M059J (cell line): ENCODE measurements at regions not wholly inside any gene's neighbourhood (a gene's known extent, or its start where the extent isn't known, plus 50 kb on each side); places are given as distances from the start of the nearest gene placed in this dataset.

Experiments
- DNase-seq: peaks from one replicate; pipeline ENCODE4 v3.0.0-alpha.2; 2012; ENCODE audit warnings: low read depth

GRCh38 chr9:14031810-14032209 lies 282.1 kb downstream of the NFIB start:
- DNase-seq: no peak

- DNase-seq: no peak
These were observed 282.9 kb downstream of the NFIB start for GRCh38 chr9:14031060-14031414.

- peak; percentile 57 for DNase-seq
These were observed 283.4 kb downstream of the NFIB start for GRCh38 chr9:14030375-14031059.

GRCh38 chr9:14029806-14030374 lies 284.1 kb downstream of the NFIB start:
- no peak for DNase-seq

- DNase-seq: peak; percentile 5
These were observed 286.7 kb downstream of the NFIB start for GRCh38 chr9:14027116-14027800.

- no peak for DNase-seq
These were observed 288.2 kb downstream of the NFIB start for GRCh38 chr9:14025741-14026140.

- DNase-seq: no peak
These were observed 290.7 kb downstream of the NFIB start for GRCh38 chr9:14023285-14023684.

GRCh38 chr9:14021871-14022525 lies 291.9 kb downstream of the NFIB start:
- DNase-seq: peak; percentile 22

GRCh38 chr9:14018081-14018480 lies 295.9 kb downstream of the NFIB start:
- peak; percentile 42 for DNase-seq

- no peak for DNase-seq
These were observed 299.2 kb downstream of the NFIB start for GRCh38 chr9:14014744-14015143.

GRCh38 chr9:14014218-14014617 lies 299.7 kb downstream of the NFIB start:
- no peak for DNase-seq

- DNase-seq: no peak
These were observed 302.0 kb downstream of the NFIB start for GRCh38 chr9:14011799-14012560.

GRCh38 chr9:14007190-14007769 lies 306.7 kb downstream of the NFIB start:
- no peak for DNase-seq

GRCh38 chr9:14006386-14007187 lies 307.4 kb downstream of the NFIB start:
- peak; percentile 10 for DNase-seq

GRCh38 chr9:14004110-14004509 lies 309.8 kb downstream of the NFIB start:
- DNase-seq: no peak

- no peak for DNase-seq
These were observed 319.7 kb downstream of the NFIB start for GRCh38 chr9:13994240-13994639.

- DNase-seq: no peak
These were observed 320.2 kb downstream of the NFIB start for GRCh38 chr9:13993632-13994185.

- no peak for DNase-seq
These were observed 321.5 kb downstream of the NFIB start for GRCh38 chr9:13992138-13993088.

- DNase-seq: no peak
These were observed 322.5 kb downstream of the NFIB start for GRCh38 chr9:13991395-13991794.
